Mesothelial cell of epicardium (in vitro differentiated cells): ENCODE measurements at regions not wholly inside any gene's neighbourhood (a gene's known extent, or its start where the extent isn't known, plus 50 kb on each side); places are given as distances from the start of the nearest gene placed in this dataset.

Experiments used
- DNase-seq, 2 experiments: peaks; one replicate each; pipeline ENCODE4 v3.0.0; 2021; ENCODE audit warnings: low spot score in 2 of 2; ENCODE audit not compliant: unreplicated experiment in 2 of 2
- H3K27ac Mint-ChIP-seq: 2 replicates; pipeline ENCODE4 v1.8.0; 2021; ENCODE audit warnings: mixed read lengths
- H3K27me3 Mint-ChIP-seq: 2 replicates; pipeline ENCODE4 v1.8.0; 2021; ENCODE audit warnings: low read depth, mixed read lengths
- H3K36me3 Mint-ChIP-seq: 2 replicates; pipeline ENCODE4 v1.8.0; 2021; ENCODE audit warnings: mixed read lengths
- H3K4me1 Mint-ChIP-seq: 2 replicates; pipeline ENCODE4 v1.8.0; 2021; ENCODE audit warnings: mixed read lengths
- H3K4me3 Mint-ChIP-seq: 2 replicates; pipeline ENCODE4 v1.8.0; 2021; ENCODE audit warnings: mild to moderate bottlenecking, moderate library complexity, mixed read lengths
- H3K9me3 Mint-ChIP-seq: 2 replicates; pipeline ENCODE4 v1.8.0; 2021; ENCODE audit warnings: mixed read lengths
- CTCF ChIP-seq: fragments of 200-600 bp; sonication (generic); IDR thresholded peaks from one replicate; pipeline ENCODE4 v1.5.0; 2021; ENCODE audit warnings: antibody characterized with exemption; ENCODE audit not compliant: unreplicated experiment

- Mint-ChIP-seq H3K36me3 (no peaks in the 10 kb centered on the region), H3K9me3 (no peaks in the 10 kb centered on the region), H3K4me1 (no peaks in the 10 kb centered on the region), H3K4me3 (no peak overlapping the region), H3K27me3 (peaks cover 29% of the 10 kb centered on the region), H3K27ac (no peak overlapping the region)
- no peak for TF ChIP-seq CTCF
- DNase-seq: no peak
These were observed 601.2 kb downstream of the CDH26 start for GRCh38 chr20:60559462-60559861.

- Mint-ChIP-seq H3K4me1 (no peaks in the 10 kb centered on the region), H3K27ac (no peak overlapping the region), H3K36me3 (no peaks in the 10 kb centered on the region), H3K9me3 (no peaks in the 10 kb centered on the region), H3K27me3 (peaks cover 30% of the 10 kb centered on the region), H3K4me3 (no peak overlapping the region)
- TF ChIP-seq CTCF: no peak
- DNase-seq: no peak
These were observed 602.8 kb downstream of the CDH26 start for GRCh38 chr20:60561052-60561451.

- Mint-ChIP-seq H3K36me3 (no peaks in the 10 kb centered on the region), H3K9me3 (no peaks in the 10 kb centered on the region), H3K27me3 (peaks cover 21% of the 10 kb centered on the region), H3K4me1 (no peaks in the 10 kb centered on the region), H3K27ac (no peak overlapping the region), H3K4me3 (no peak overlapping the region)
- DNase-seq: no peak
- no peak for TF ChIP-seq CTCF
These were observed 606.9 kb downstream of the CDH26 start for GRCh38 chr20:60565083-60565482.

GRCh38 chr20:60565551-60565950 is 607.3 kb downstream of the CDH26 start:
- no peak for TF ChIP-seq CTCF
- Mint-ChIP-seq H3K9me3 (no peaks in the 10 kb centered on the region), H3K27me3 (peaks cover 18% of the 10 kb centered on the region), H3K27ac (no peak overlapping the region), H3K4me3 (no peak overlapping the region), H3K4me1 (no peaks in the 10 kb centered on the region), H3K36me3 (no peaks in the 10 kb centered on the region)
- DNase-seq: no peak

GRCh38 chr20:60569116-60569515 is 610.9 kb downstream of the CDH26 start:
- Mint-ChIP-seq H3K4me3 (no peak overlapping the region), H3K27ac (no peak overlapping the region), H3K4me1 (no peaks in the 10 kb centered on the region), H3K27me3 (peaks cover 7% of the 10 kb centered on the region), H3K9me3 (no peaks in the 10 kb centered on the region), H3K36me3 (no peaks in the 10 kb centered on the region)
- DNase-seq: no peak
- TF ChIP-seq CTCF: no peak

GRCh38 chr20:60570481-60571277 is 612.5 kb downstream of the CDH26 start:
- TF ChIP-seq CTCF: no peak
- H3K36me3 Mint-ChIP-seq: no peaks in the 10 kb centered on the region
- no peaks in the 10 kb centered on the region for H3K4me1 Mint-ChIP-seq
- no peak overlapping the region for H3K4me3 Mint-ChIP-seq
- H3K27me3 Mint-ChIP-seq: no peaks in the 10 kb centered on the region
- no peak for DNase-seq
- H3K27ac Mint-ChIP-seq: no peak overlapping the region
- no peaks in the 10 kb centered on the region for H3K9me3 Mint-ChIP-seq
